PC-3 (cell line): ENCODE measurements at regions not wholly inside any gene's neighbourhood (a gene's known extent, or its start where the extent isn't known, plus 50 kb on each side); places are given as distances from the start of the nearest gene placed in this dataset.

Source experiments
- ATAC-seq: fragments of 200-7000 bp; cut with Tn5 transposase; 2 replicates; pipeline ENCODE4 v1.9.1; 2020; ENCODE audit warnings: mild to moderate bottlenecking, moderate library complexity
- BruUV-seq: library from RNA; stranded (reverse); fragments of 400-500 nt; replicated peaks from 2 replicates; lab custom pipeline; 2021; lab: Mats Ljungman, UMichigan
- CTCF ChIA-PET: fragments of 300-600 bp; sonication (Branson Sonifier 250); formaldehyde crosslinking; loops from one replicate; lab custom pipeline; 2022; ENCODE audit warnings: antibody characterized with exemption; lab: Charles Lee
- POLR2A ChIA-PET: fragments of 300-600 bp; sonication (Branson Sonifier 250); formaldehyde crosslinking; loops from one replicate; lab custom pipeline; 2022; ENCODE audit warnings: antibody characterized with exemption; ENCODE audit not compliant: unreplicated experiment; lab: Charles Lee
- DNase-seq: peaks from one replicate; pipeline ENCODE4 v3.0.0-alpha.2; 2015
- H2AFZ ChIP-seq: fragments of 300-600 bp; sonication (generic); 2 replicates; pipeline ENCODE4 v1.6.0; 2016; ENCODE audit warnings: antibody characterized with exemption, low read length
- H3F3A ChIP-seq: fragments of 300-600 bp; sonication (generic); one replicate; pipeline ENCODE4 v1.6.0; 2017; ENCODE audit warnings: antibody characterized with exemption, low read length, control low read depth, mild to moderate bottlenecking; ENCODE audit not compliant: unreplicated experiment
- H3K27ac ChIP-seq: fragments of 300-600 bp; sonication (generic); 2 replicates; pipeline ENCODE4 v1.5.1; 2016; ENCODE audit warnings: mild to moderate bottlenecking, low read length
- H3K27me3 ChIP-seq: fragments of 300-600 bp; sonication (generic); 2 replicates; pipeline ENCODE4 v1.6.1; 2016; ENCODE audit warnings: low read length, mixed read lengths
- H3K36me3 ChIP-seq: fragments of 300-600 bp; sonication (generic); 2 replicates; pipeline ENCODE4 v1.6.1; 2016; ENCODE audit warnings: low read depth, mixed run types, low read length, mixed read lengths
- H3K4me1 ChIP-seq: fragments of 300-600 bp; sonication (generic); 2 replicates; pipeline ENCODE4 v1.5.1; 2016; ENCODE audit warnings: low read length; ENCODE audit not compliant: insufficient read depth
- H3K4me2 ChIP-seq: fragments of 300-600 bp; sonication (generic); 2 replicates; pipeline ENCODE4 v1.6.0; 2016; ENCODE audit warnings: low read length
- H3K4me3 ChIP-seq: fragments of 300-600 bp; sonication (generic); 2 replicates; pipeline ENCODE4 v1.5.1; 2016; ENCODE audit warnings: mild to moderate bottlenecking, low read length, mixed read lengths
- H3K79me2 ChIP-seq: fragments of 300-600 bp; sonication (generic); 2 replicates; pipeline ENCODE4 v1.6.1; 2017; ENCODE audit warnings: low read length, mixed read lengths
- H3K9ac ChIP-seq: fragments of 300-600 bp; sonication (generic); 2 replicates; pipeline ENCODE4 v1.6.0; 2016; ENCODE audit warnings: mild to moderate bottlenecking, low read length
- H3K9me2 ChIP-seq: fragments of 300-600 bp; sonication (generic); replicated peaks from 2 replicates; pipeline ENCODE4 v1.6.1; 2016; ENCODE audit warnings: mixed run types, low read length, mixed read lengths
- H3K9me3 ChIP-seq: fragments of 300-600 bp; sonication (generic); 2 replicates; pipeline ENCODE4 v1.6.1; 2016; ENCODE audit warnings: low read length, mixed read lengths
- H4K20me1 ChIP-seq: fragments of 300-600 bp; sonication (generic); 2 replicates; pipeline ENCODE4 v1.6.1; 2016; ENCODE audit warnings: low read length, mixed read lengths
- EZH2 ChIP-seq: fragments of 300-600 bp; sonication (generic); IDR thresholded peaks from one replicate; pipeline ENCODE4 v1.6.1; 2017; ENCODE audit warnings: antibody characterized with exemption, mild to moderate bottlenecking, low read length; ENCODE audit not compliant: unreplicated experiment
- EZH2phosphoT487 ChIP-seq: fragments of 300-600 bp; sonication (generic); IDR thresholded peaks from 2 replicates; pipeline ENCODE4 v1.6.1; 2018; ENCODE audit warnings: mild to moderate bottlenecking, antibody characterized with exemption, low read length, borderline replicate concordance
- intact Hi-C: fragments of 100-400 bp; cut with micrococcal nuclease; formaldehyde crosslinking; loops from 2 replicates; pipeline ENCODE4 v1.9.0; 2023
- TF ChIP-seq, protein P1 (sequence below): fragments of 300-600 bp; sonication (generic); conservative IDR thresholded peaks from 2 replicates; pipeline ENCODE4 v1.5.1; 2017; ENCODE audit warnings: antibody characterized with exemption, low read depth, mild to moderate bottlenecking, low read length

DNA sequence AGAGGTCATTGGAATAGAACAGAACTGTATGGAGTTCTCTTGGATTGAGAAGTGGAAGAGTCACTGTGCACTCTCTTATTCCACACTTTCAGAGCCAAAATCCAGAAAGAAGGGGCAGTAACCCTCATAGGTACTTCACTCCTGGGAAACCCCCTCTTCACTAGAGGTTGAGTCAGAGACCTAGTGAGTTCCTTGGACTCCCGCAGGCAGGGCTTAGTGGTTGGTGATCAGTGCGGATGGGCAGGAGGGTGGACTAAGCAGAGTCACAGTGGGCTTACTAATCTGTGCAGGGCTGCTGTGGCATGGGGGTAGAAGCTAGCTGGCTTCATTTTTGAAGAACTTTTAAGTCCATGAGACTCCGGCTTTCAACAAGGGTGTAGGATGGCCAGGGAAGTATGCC, 95.0 kb upstream of the MLN start:
- ChIA-PET CTCF (no interaction called here), POLR2A (no interaction called here)
- ATAC-seq (no peak), DNase-seq (no peak)
- no peaks in the 10 kb centered on the region for H3K36me3 ChIP-seq
- H3F3A ChIP-seq, result no peaks in the 10 kb centered on the region
- no peaks in the 10 kb centered on the region for H3K9me2 ChIP-seq
- H2AFZ ChIP-seq, result no peak overlapping the region
- peaks cover 80% of the 10 kb centered on the region for H3K27me3 ChIP-seq
- no peak overlapping the region for H3K27ac ChIP-seq
- intact Hi-C loops, result no loop called here
- H3K4me3 ChIP-seq, result no peak overlapping the region
- no peaks in the 10 kb centered on the region for H4K20me1 ChIP-seq
- H3K9me3 ChIP-seq, result no peaks in the 10 kb centered on the region
- H3K4me1 ChIP-seq, result no peaks in the 10 kb centered on the region
- no peak overlapping the region for H3K9ac ChIP-seq
- H3K79me2 ChIP-seq, result no peaks in the 10 kb centered on the region
- no TSS peak for BruUV-seq
- TF ChIP-seq EZH2phosphoT487, result no peak
- no peak for TF ChIP-seq EZH2
- TF ChIP-seq, protein P1, sequence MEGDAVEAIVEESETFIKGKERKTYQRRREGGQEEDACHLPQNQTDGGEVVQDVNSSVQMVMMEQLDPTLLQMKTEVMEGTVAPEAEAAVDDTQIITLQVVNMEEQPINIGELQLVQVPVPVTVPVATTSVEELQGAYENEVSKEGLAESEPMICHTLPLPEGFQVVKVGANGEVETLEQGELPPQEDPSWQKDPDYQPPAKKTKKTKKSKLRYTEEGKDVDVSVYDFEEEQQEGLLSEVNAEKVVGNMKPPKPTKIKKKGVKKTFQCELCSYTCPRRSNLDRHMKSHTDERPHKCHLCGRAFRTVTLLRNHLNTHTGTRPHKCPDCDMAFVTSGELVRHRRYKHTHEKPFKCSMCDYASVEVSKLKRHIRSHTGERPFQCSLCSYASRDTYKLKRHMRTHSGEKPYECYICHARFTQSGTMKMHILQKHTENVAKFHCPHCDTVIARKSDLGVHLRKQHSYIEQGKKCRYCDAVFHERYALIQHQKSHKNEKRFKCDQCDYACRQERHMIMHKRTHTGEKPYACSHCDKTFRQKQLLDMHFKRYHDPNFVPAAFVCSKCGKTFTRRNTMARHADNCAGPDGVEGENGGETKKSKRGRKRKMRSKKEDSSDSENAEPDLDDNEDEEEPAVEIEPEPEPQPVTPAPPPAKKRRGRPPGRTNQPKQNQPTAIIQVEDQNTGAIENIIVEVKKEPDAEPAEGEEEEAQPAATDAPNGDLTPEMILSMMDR, result no peak
- no peak overlapping the region for H3K4me2 ChIP-seq

DNA sequence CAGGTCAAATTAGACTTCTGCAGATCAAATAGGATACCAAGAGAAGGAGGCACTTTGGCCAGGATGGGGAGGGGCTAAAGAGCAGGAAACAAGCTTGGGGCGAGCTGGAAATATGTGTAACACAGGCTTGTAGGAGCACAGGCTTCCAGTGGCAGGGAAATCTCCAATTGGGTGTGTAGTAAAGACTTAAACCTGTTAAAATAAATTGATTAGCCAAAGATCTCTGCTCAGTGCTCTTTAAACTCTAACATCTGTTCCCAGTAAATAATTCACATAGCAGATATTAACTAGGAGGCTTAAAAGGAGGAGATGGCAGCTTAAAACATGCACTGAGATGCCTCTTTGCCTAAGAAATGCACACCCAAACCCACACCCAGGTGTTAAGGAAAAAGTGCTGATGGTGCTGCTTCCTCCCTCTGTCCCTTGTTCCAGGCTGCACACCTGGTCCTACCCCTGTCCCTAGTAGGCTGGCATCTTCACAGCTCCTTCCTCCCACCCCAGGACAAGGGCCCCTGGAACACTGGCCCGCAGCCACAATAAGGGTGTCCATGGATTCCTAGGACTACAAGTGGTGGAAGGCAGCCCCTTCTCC, 93.5 kb upstream of the MLN start:
- Histone ChIP-seq H3K4me2 (no peak overlapping the region), H3K9me3 (no peaks in the 10 kb centered on the region), H3K27me3 (peaks cover 73% of the 10 kb centered on the region), H2AFZ (no peak overlapping the region), H3K79me2 (no peaks in the 10 kb centered on the region), H3K27ac (no peak overlapping the region), H3F3A (no peaks in the 10 kb centered on the region), H3K36me3 (no peaks in the 10 kb centered on the region), H3K4me1 (no peaks in the 10 kb centered on the region), H3K9me2 (no peaks in the 10 kb centered on the region), H4K20me1 (no peaks in the 10 kb centered on the region), H3K4me3 (no peak overlapping the region), H3K9ac (no peak overlapping the region)
- CTCF ChIA-PET, result interaction anchor here (0.6 kb wide), 1 partner anchor 126 kb away, joined by 3 read pairs; no protein-coding TSS in a partner anchor
- TF ChIP-seq EZH2phosphoT487, result no peak
- no peak for TF ChIP-seq EZH2
- TF ChIP-seq, protein P1, result no peak
- POLR2A ChIA-PET, result no interaction called here
- intact Hi-C loops, result no loop called here
- no peak for DNase-seq
- BruUV-seq, result no TSS peak
- no peak for ATAC-seq

DNA sequence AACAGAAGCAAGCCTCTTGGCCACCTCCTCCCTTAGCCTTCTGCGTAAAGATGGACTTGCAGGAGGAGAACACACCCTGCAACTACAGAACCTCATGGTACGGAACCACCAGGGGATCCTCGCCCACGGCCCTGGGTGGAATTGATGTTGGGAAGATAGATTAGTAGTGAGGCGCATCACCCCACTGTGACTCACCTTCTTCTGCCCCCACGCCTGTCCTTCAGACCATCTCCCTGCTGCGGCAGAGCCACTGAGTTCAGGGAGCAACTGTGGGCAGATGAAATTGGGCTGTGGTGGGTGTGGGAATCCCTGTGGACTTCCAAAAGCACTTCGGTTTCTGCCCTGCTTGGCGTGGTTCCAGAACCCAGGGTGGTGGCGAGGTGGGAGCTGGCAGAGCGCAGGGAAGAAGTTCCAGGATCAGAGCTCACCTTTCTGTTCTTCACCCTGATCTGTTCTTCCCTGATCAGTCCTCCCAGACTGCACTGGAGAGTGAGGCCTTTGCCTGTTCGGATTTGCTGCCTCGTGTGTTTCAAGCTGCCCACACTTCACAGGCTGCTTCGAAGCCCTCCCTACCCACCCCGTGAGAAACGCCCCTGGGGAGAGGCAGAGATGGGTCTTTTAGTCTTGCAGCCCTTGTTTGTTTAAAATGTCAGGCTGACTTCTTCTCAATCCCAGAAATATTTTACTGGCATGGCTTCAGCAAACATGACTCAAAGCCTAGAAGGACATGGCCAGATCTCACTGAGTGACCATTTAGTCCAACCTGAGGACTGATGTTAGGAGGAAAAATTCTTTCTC, 92.8 kb upstream of the MLN start:
- POLR2A ChIA-PET, result interaction anchor here (0.7 kb wide), 1 partner anchor 185 kb away, joined by 4 read pairs; the partner anchor contains the start of gene UQCC2
- Histone ChIP-seq H3K4me3 (no peak overlapping the region), H3K4me2 (no peak overlapping the region), H2AFZ (no peak overlapping the region), H3K4me1 (no peaks in the 10 kb centered on the region), H3K27me3 (peaks cover 73% of the 10 kb centered on the region), H3K9ac (no peak overlapping the region), H3K79me2 (no peaks in the 10 kb centered on the region), H3K36me3 (no peaks in the 10 kb centered on the region), H3K9me3 (no peaks in the 10 kb centered on the region), H3F3A (no peaks in the 10 kb centered on the region), H4K20me1 (no peaks in the 10 kb centered on the region), H3K27ac (no peak overlapping the region), H3K9me2 (no peaks in the 10 kb centered on the region)
- TF ChIP-seq, protein P1, result no peak
- TF ChIP-seq EZH2, result no peak
- no peak for TF ChIP-seq EZH2phosphoT487
- intact Hi-C loops, result no loop called here
- DNase-seq (peak; percentile 4), ATAC-seq (0 out of 2 replicates have a peak, but pooled peaks have one; percentile 24)
- CTCF ChIA-PET, result no interaction called here
- BruUV-seq, result no TSS peak
